H9 (cell line): ENCODE measurements at regions not wholly inside any gene's neighbourhood (a gene's known extent, or its start where the extent isn't known, plus 50 kb on each side); places are given as distances from the start of the nearest gene placed in this dataset.

Experiments used
- DNase-seq: peaks from one replicate; pipeline ENCODE4 v3.0.0-alpha.2; 2017
- H2AFZ ChIP-seq: one replicate; pipeline ENCODE4 v1.6.1; 2013; ENCODE audit warnings: mild to moderate bottlenecking, low read length, control low read depth, moderate library complexity
- H2AK5ac ChIP-seq: 2 replicates; pipeline ENCODE4 v1.6.1; 2013; ENCODE audit warnings: low read length, control low read depth, mixed read lengths; ENCODE audit not compliant: insufficient read length
- H2BK120ac ChIP-seq: one replicate; pipeline ENCODE4 v1.6.1; 2013; ENCODE audit warnings: low read depth, mild to moderate bottlenecking, low read length, control low read depth, inconsistent platforms; ENCODE audit not compliant: poor library complexity, severe bottlenecking
- H2BK12ac ChIP-seq: 2 replicates; pipeline ENCODE4 v1.6.1; 2013; ENCODE audit warnings: low read length, control low read depth, mixed read lengths, low read depth; ENCODE audit not compliant: insufficient read length
- H2BK15ac ChIP-seq: 2 replicates; pipeline ENCODE4 v1.6.1; 2013; ENCODE audit warnings: low read depth, low read length, control low read depth
- H2BK20ac ChIP-seq: one replicate; pipeline ENCODE4 v1.6.1; 2013; ENCODE audit warnings: low read depth, mild to moderate bottlenecking, low read length, control low read depth, inconsistent platforms; ENCODE audit not compliant: poor library complexity, severe bottlenecking
- H2BK5ac ChIP-seq: 2 replicates; pipeline ENCODE4 v1.6.1; 2013; ENCODE audit warnings: low read length, control low read depth, mixed read lengths; ENCODE audit not compliant: insufficient read length
- H3K14ac ChIP-seq: 2 replicates; pipeline ENCODE4 v1.6.1; 2013; ENCODE audit warnings: low read length, control low read depth; ENCODE audit not compliant: insufficient read depth
- H3K18ac ChIP-seq: 2 replicates; pipeline ENCODE4 v1.6.1; 2013; ENCODE audit warnings: low read depth, mild to moderate bottlenecking, mixed read lengths, low read length, control low read depth; ENCODE audit not compliant: insufficient read length
- H3K23ac ChIP-seq: 2 replicates; pipeline ENCODE4 v1.6.1; 2013; ENCODE audit warnings: low read length, control low read depth, mixed read lengths, low read depth; ENCODE audit not compliant: insufficient read length
- H3K23me2 ChIP-seq: 2 replicates; pipeline ENCODE4 v1.6.1; 2013; ENCODE audit warnings: low read depth, mild to moderate bottlenecking, mixed read lengths, low read length, control low read depth; ENCODE audit not compliant: insufficient read length, poor library complexity, severe bottlenecking
- H3K27ac ChIP-seq: 2 replicates; pipeline ENCODE4 v1.5.1; 2013; ENCODE audit warnings: low read length, control low read depth, mixed read lengths, low read depth; ENCODE audit not compliant: insufficient read length
- H3K27me3 ChIP-seq: 2 replicates; pipeline ENCODE4 v1.6.1; 2013; ENCODE audit warnings: low read length, control low read depth, inconsistent platforms; ENCODE audit not compliant: insufficient read depth
- H3K4ac ChIP-seq: 2 replicates; pipeline ENCODE4 v1.6.1; 2013; ENCODE audit warnings: low read depth, mild to moderate bottlenecking, control low read depth, inconsistent platforms, low read length, moderate library complexity
- H3K4me1 ChIP-seq: 2 replicates; pipeline ENCODE4 v1.6.1; 2013; ENCODE audit warnings: low read length, control low read depth, inconsistent platforms; ENCODE audit not compliant: insufficient read depth
- H3K4me2 ChIP-seq: 2 replicates; pipeline ENCODE4 v1.6.1; 2013; ENCODE audit warnings: low read length, control low read depth, mixed read lengths; ENCODE audit not compliant: insufficient read length, insufficient read depth
- H3K56ac ChIP-seq: 2 replicates; pipeline ENCODE4 v1.6.1; 2013; ENCODE audit warnings: low read depth, mild to moderate bottlenecking, mixed read lengths, low read length, control low read depth; ENCODE audit not compliant: insufficient read length
- H3K79me1 ChIP-seq: 2 replicates; pipeline ENCODE4 v1.6.1; 2013; ENCODE audit warnings: low read depth, mild to moderate bottlenecking, moderate library complexity, low read length, control low read depth, inconsistent platforms; ENCODE audit not compliant: insufficient read depth, poor library complexity, severe bottlenecking
- H3K79me2 ChIP-seq: 2 replicates; pipeline ENCODE4 v1.6.1; 2013; ENCODE audit warnings: low read length, control low read depth, inconsistent platforms; ENCODE audit not compliant: insufficient read depth
- H3K9ac ChIP-seq: 2 replicates; pipeline ENCODE4 v1.6.1; 2013; ENCODE audit warnings: low read length, control low read depth, mixed read lengths; ENCODE audit not compliant: insufficient read length; ENCODE audit errors: extremely low read depth
- H3K9me3 ChIP-seq: one replicate; pipeline ENCODE4 v1.6.1; 2013; ENCODE audit warnings: low read depth, low read length, inconsistent platforms; ENCODE audit not compliant: control insufficient read depth
- H3T11ph ChIP-seq: one replicate; pipeline ENCODE4 v1.6.1; 2013; ENCODE audit warnings: mild to moderate bottlenecking, low read length, control low read depth, inconsistent platforms
- H4K20me1 ChIP-seq: one replicate; pipeline ENCODE4 v1.6.1; 2013; ENCODE audit not compliant: control insufficient read depth, insufficient read length, insufficient read depth
- H4K5ac ChIP-seq: 2 replicates; pipeline ENCODE4 v1.6.1; 2013; ENCODE audit warnings: low read depth, mild to moderate bottlenecking, mixed read lengths, low read length, control low read depth; ENCODE audit not compliant: insufficient read length
- H4K8ac ChIP-seq: replicated peaks from 2 replicates; pipeline ENCODE4 v1.6.1; 2013; ENCODE audit warnings: low read length, control low read depth, mixed read lengths, low read depth; ENCODE audit not compliant: insufficient read length
- H4K91ac ChIP-seq: 2 replicates; pipeline ENCODE4 v1.6.1; 2013; ENCODE audit warnings: low read depth, mild to moderate bottlenecking, moderate library complexity, mixed read lengths, low read length, control low read depth; ENCODE audit not compliant: insufficient read length
- H3K27ac Mint-ChIP-seq, 3 experiments: 2 replicates in 2 of 3; 3 replicates in 1 of 3; pipeline ENCODE4 v1.8.0; 2020 to 2021; ENCODE audit warnings: mixed read lengths in 3 of 3, mild to moderate bottlenecking in 1 of 3, moderate library complexity in 1 of 3
- H3K27me3 Mint-ChIP-seq: 2 replicates; pipeline ENCODE4 v1.8.0; 2021; ENCODE audit warnings: low read depth, mild to moderate bottlenecking, moderate library complexity, mixed read lengths
- H3K36me3 Mint-ChIP-seq, 3 experiments: 2 replicates in 2 of 3; 3 replicates in 1 of 3; pipeline ENCODE4 v1.8.0; 2020 to 2021; ENCODE audit warnings: low read depth in 3 of 3, mixed read lengths in 3 of 3; ENCODE audit not compliant: insufficient read depth in 1 of 3
- H3K4me1 Mint-ChIP-seq, 2 experiments: 2 replicates each; pipeline ENCODE4 v1.8.0; 2020; ENCODE audit warnings: mixed read lengths in 2 of 2
- H3K4me3 Mint-ChIP-seq, 2 experiments: 2 replicates in 1 of 2; 3 replicates in 1 of 2; pipeline ENCODE4 v1.8.0; 2020 to 2021; ENCODE audit warnings: mild to moderate bottlenecking in 2 of 2, mixed read lengths in 2 of 2, moderate library complexity in 1 of 2
- H3K9me3 Mint-ChIP-seq, 2 experiments: 2 replicates in 1 of 2; 3 replicates in 1 of 2; pipeline ENCODE4 v1.8.0; 2020; ENCODE audit warnings: mild to moderate bottlenecking in 2 of 2, mixed read lengths in 2 of 2, moderate library complexity in 1 of 2
- WGBS: extraction: QIAGEN DNeasy Blood & Tissue Kit; methylation state at CpG from one replicate; pipeline ENCODE4 v1.1.7; 2013; ENCODE audit warnings: missing lambda C conversion rate, low lambda C conversion rate, mixed read lengths; ENCODE audit not compliant: insufficient read length; ENCODE audit errors: extremely low coverage; 5-methylcytosine and 5-hydroxymethylcytosine counted together
- TF ChIP-seq, protein P1 (sequence below): fragments of 200-600 bp; sonication (generic); conservative IDR thresholded peaks from 3 replicates; pipeline ENCODE4 v1.8.0; 2021; ENCODE audit warnings: antibody characterized with exemption, mild to moderate bottlenecking

DNA sequence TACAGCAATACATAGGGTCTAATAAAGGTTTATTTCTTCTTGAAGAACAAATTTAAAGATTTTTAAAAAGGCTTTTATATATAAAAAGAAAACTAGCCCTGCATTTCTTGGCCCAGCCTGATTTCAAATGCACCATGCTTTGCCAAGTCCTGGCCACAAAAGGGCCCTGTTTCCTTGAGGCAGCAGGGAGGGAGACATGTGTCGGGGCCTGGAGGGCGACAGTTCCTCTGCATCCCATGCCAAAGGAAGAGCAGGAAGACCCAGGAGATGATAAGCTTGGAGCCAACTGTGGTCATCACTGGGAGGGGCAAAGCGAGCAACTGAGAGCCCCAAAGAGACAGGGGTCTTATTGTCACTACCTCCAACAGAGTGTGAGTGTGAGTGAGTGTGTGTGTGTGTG lies 571.5 kb upstream of the PSMD7 start:
- Histone ChIP-seq H3K23me2 (no peaks in the 10 kb centered on the region), H3K4me1 (no peaks in the 10 kb centered on the region), H3K23ac (no peak overlapping the region), H3K4me2 (no peak overlapping the region), H3K14ac (no peak overlapping the region), H3K27me3 (no peaks in the 10 kb centered on the region), H2BK5ac (no peak overlapping the region), H2BK20ac (no peak overlapping the region), H3K56ac (no peak overlapping the region), H4K91ac (no peak overlapping the region), H3T11ph (no peak overlapping the region), H3K4ac (no peak overlapping the region), H2BK15ac (no peak overlapping the region), H3K9me3 (no peaks in the 10 kb centered on the region), H2BK12ac (no peak overlapping the region), H3K27ac (no peak overlapping the region), H3K79me1 (no peaks in the 10 kb centered on the region), H2AFZ (no peak overlapping the region), H4K8ac (no peak overlapping the region), H4K5ac (no peak overlapping the region), H4K20me1 (no peaks in the 10 kb centered on the region), H2AK5ac (no peak overlapping the region), H3K18ac (no peak overlapping the region), H3K9ac (no peak overlapping the region), H2BK120ac (no peak overlapping the region), H3K79me2 (no peaks in the 10 kb centered on the region)
- Mint-ChIP-seq H3K4me1 (no peaks in the 10 kb centered on the region), H3K4me3 (no peak overlapping the region), H3K27ac (no peak overlapping the region; a peak in 1 of 7 replicates), H3K27me3 (no peaks in the 10 kb centered on the region; the same call in 1 of the 2 replicates), H3K9me3 (no peaks in the 10 kb centered on the region), H3K36me3 (no peaks in the 10 kb centered on the region)
- no peak for DNase-seq
- WGBS, result no CpG with 5 or more reads among the region's 3 CpGs
- TF ChIP-seq, protein P1, sequence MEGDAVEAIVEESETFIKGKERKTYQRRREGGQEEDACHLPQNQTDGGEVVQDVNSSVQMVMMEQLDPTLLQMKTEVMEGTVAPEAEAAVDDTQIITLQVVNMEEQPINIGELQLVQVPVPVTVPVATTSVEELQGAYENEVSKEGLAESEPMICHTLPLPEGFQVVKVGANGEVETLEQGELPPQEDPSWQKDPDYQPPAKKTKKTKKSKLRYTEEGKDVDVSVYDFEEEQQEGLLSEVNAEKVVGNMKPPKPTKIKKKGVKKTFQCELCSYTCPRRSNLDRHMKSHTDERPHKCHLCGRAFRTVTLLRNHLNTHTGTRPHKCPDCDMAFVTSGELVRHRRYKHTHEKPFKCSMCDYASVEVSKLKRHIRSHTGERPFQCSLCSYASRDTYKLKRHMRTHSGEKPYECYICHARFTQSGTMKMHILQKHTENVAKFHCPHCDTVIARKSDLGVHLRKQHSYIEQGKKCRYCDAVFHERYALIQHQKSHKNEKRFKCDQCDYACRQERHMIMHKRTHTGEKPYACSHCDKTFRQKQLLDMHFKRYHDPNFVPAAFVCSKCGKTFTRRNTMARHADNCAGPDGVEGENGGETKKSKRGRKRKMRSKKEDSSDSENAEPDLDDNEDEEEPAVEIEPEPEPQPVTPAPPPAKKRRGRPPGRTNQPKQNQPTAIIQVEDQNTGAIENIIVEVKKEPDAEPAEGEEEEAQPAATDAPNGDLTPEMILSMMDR, result no peak
